ENCODE measurements at regions not wholly inside any gene's neighbourhood (a gene's known extent, or its start where the extent isn't known, plus 50 kb on each side); places are given as distances from the start of the nearest gene placed in this dataset.

DNA sequence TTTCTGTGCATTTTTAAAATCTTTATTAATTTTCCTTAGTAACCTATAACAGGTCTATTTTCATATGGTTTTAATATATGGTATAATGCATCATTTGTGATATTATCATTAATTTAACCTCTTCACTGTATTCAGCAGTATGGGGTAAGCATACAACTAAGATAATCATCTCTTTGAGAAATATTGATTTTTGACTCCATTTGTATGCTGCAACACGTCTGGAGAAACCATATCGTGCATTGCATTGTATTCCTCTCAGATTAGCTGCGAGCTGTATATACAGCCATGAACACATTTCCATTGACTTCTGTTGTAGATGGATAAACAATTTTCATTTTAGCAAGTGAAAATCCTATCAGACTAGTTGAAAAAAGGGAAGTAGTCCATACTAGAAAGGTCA is 2275.8 kb upstream of the PCDH20 start:
- TF ChIP-seq POLR2AphosphoS5 (IDR thresholded peaks at IDR 0.05; ENCODE audit: borderline replicate concordance, low read depth, low read length), result no peak
- no peak for TF ChIP-seq EZH2 (IDR thresholded peaks at IDR 0.05)
- no peak for TF ChIP-seq FOXP2 (optimal IDR thresholded peaks at IDR 0.05; ENCODE audit: control extremely low read depth, extremely low read length, insufficient read depth)
